ENCODE measurements at regions not wholly inside any gene's neighbourhood (a gene's known extent, or its start where the extent isn't known, plus 50 kb on each side); places are given as distances from the start of the nearest gene placed in this dataset.

DNA sequence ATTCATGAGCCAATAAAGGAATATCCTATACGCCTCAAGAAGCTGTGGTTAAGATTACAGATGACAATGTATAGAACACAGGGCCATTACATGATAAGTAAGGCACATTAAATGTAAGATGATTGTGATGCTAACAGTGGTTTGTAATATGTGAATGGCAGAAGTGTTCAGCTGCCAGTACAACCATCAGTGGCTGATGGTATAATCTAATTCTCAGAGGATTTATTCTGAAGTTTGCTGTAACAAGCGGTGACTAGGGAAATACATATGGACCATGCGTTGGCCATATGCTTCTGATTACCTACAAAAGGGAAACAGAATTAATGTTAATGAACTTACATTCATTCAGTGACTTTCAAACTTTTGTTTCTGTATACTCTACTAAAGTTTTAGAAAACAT lies 750.8 kb upstream of the KLHL29 start:
- H3K4me1 ChIP-seq (ENCODE audit: control insufficient read depth in 1 of 2, insufficient read depth in 2 of 2, low read length in 2 of 2) = no peaks in the 10 kb centered on the region
- H3K36me3 ChIP-seq (ENCODE audit: control insufficient read depth in 1 of 2, insufficient read depth in 2 of 2, low read length in 2 of 2) = no peaks in the 10 kb centered on the region
- peaks cover 0 to 3% of the 10 kb centered on the region in 2 experiments; a peak in 2 of 4 replicates for H3K9me3 ChIP-seq (ENCODE audit: control insufficient read depth in 1 of 2, insufficient read depth in 1 of 2, low read depth in 1 of 2, low read length in 2 of 2)
- H2AFZ ChIP-seq (ENCODE audit: low read depth, low read length, poor library complexity, severe bottlenecking) = no peak overlapping the region
- ChIA-PET POLR2A (no interaction called here), CTCF (no interaction called here), RAD21 (ENCODE audit: low non-redundant PET in 1 of 2, low total read pairs in 2 of 2, uncharacterized antibody in 2 of 2, unreplicated experiment in 2 of 2) (no interaction called here)
- H3K4me2 ChIP-seq (ENCODE audit: low read length) = no peak overlapping the region
- no peak for DNase-seq (ENCODE audit: low read depth, low spot score)
- no TSS peak for BruUV-seq (replicated peaks)
- no peaks in the 10 kb centered on the region for H3K79me2 ChIP-seq (ENCODE audit: insufficient read depth, low read length)
- no peaks in the 10 kb centered on the region for H4K20me1 ChIP-seq (ENCODE audit: insufficient read depth)
- no peak overlapping the region for H3K9ac ChIP-seq (ENCODE audit: low read length)
- no peak overlapping the region for H3K27ac ChIP-seq (ENCODE audit: low read depth, low read length)
- ATAC-seq = no peak
- intact Hi-C loops (cut with micrococcal nuclease) = no loop called here
- H3K27me3 ChIP-seq (ENCODE audit: insufficient read depth, low read length) = no peaks in the 10 kb centered on the region
- no peak overlapping the region for H3K4me3 ChIP-seq (replicated peaks in 1 of 2; ENCODE audit: low read depth in 1 of 2, low read length in 2 of 2)
- no peaks in the 10 kb centered on the region for H3K9me2 ChIP-seq (ENCODE audit: insufficient read depth)
- TF ChIP-seq EZH2 (IDR thresholded peaks at IDR 0.05) (no peak), TCF7L2 (IDR thresholded peaks at IDR 0.05; ENCODE audit: borderline replicate concordance, extremely low read depth, insufficient read depth, insufficient read length) (no peak), CBX3 (IDR thresholded peaks at IDR 0.05; ENCODE audit: low read depth) (no peak), ZNF274 (IDR thresholded peaks at IDR 0.05; ENCODE audit: low read depth, low read length) (no peak), RAD21 (IDR thresholded peaks at IDR 0.05; ENCODE audit: low read depth) (no peak), ZFX (IDR thresholded peaks at IDR 0.05) (no peak), SP1 (IDR thresholded peaks at IDR 0.05; ENCODE audit: low read depth) (no peak), FOSL1 (IDR thresholded peaks at IDR 0.05; ENCODE audit: low read depth) (no peak), POLR2A (IDR thresholded peaks at IDR 0.05; ENCODE audit: borderline replicate concordance, extremely low read depth, insufficient read depth, insufficient read length) (no peak), CEBPB (IDR thresholded peaks at IDR 0.05; ENCODE audit: low read depth) (no peak), JUND (IDR thresholded peaks at IDR 0.05) (no peak), SIN3A (IDR thresholded peaks at IDR 0.05; ENCODE audit: low read depth) (no peak), ELF1 (IDR thresholded peaks at IDR 0.05; ENCODE audit: borderline replicate concordance, low read depth) (no peak), EZH2phosphoT487 (IDR thresholded peaks at IDR 0.05; ENCODE audit: borderline replicate concordance) (no peak), SRF (IDR thresholded peaks at IDR 0.05; ENCODE audit: low read depth) (no peak), POLR2AphosphoS5 (IDR thresholded peaks at IDR 0.05; ENCODE audit: low read depth, low read length) (no peak)
- TF ChIP-seq, protein P1, sequence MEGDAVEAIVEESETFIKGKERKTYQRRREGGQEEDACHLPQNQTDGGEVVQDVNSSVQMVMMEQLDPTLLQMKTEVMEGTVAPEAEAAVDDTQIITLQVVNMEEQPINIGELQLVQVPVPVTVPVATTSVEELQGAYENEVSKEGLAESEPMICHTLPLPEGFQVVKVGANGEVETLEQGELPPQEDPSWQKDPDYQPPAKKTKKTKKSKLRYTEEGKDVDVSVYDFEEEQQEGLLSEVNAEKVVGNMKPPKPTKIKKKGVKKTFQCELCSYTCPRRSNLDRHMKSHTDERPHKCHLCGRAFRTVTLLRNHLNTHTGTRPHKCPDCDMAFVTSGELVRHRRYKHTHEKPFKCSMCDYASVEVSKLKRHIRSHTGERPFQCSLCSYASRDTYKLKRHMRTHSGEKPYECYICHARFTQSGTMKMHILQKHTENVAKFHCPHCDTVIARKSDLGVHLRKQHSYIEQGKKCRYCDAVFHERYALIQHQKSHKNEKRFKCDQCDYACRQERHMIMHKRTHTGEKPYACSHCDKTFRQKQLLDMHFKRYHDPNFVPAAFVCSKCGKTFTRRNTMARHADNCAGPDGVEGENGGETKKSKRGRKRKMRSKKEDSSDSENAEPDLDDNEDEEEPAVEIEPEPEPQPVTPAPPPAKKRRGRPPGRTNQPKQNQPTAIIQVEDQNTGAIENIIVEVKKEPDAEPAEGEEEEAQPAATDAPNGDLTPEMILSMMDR (IDR thresholded peaks at IDR 0.05 in 2 of 3, conservative IDR thresholded peaks at IDR 0.05 in 1 of 3; ENCODE audit: borderline replicate concordance in 1 of 3, insufficient read depth in 1 of 3, low read depth in 2 of 3, low read length in 2 of 3) = no peak
- TF ChIP-seq, protein P2, sequence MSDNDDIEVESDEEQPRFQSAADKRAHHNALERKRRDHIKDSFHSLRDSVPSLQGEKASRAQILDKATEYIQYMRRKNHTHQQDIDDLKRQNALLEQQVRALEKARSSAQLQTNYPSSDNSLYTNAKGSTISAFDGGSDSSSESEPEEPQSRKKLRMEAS (IDR thresholded peaks at IDR 0.05) = no peak
- TF ChIP-seq, protein P3, sequence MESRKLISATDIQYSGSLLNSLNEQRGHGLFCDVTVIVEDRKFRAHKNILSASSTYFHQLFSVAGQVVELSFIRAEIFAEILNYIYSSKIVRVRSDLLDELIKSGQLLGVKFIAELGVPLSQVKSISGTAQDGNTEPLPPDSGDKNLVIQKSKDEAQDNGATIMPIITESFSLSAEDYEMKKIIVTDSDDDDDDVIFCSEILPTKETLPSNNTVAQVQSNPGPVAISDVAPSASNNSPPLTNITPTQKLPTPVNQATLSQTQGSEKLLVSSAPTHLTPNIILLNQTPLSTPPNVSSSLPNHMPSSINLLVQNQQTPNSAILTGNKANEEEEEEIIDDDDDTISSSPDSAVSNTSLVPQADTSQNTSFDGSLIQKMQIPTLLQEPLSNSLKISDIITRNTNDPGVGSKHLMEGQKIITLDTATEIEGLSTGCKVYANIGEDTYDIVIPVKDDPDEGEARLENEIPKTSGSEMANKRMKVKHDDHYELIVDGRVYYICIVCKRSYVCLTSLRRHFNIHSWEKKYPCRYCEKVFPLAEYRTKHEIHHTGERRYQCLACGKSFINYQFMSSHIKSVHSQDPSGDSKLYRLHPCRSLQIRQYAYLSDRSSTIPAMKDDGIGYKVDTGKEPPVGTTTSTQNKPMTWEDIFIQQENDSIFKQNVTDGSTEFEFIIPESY (IDR thresholded peaks at IDR 0.05; ENCODE audit: extremely low read depth, insufficient replicate concordance, low read length) = no peak
- TF ChIP-seq, protein P4, sequence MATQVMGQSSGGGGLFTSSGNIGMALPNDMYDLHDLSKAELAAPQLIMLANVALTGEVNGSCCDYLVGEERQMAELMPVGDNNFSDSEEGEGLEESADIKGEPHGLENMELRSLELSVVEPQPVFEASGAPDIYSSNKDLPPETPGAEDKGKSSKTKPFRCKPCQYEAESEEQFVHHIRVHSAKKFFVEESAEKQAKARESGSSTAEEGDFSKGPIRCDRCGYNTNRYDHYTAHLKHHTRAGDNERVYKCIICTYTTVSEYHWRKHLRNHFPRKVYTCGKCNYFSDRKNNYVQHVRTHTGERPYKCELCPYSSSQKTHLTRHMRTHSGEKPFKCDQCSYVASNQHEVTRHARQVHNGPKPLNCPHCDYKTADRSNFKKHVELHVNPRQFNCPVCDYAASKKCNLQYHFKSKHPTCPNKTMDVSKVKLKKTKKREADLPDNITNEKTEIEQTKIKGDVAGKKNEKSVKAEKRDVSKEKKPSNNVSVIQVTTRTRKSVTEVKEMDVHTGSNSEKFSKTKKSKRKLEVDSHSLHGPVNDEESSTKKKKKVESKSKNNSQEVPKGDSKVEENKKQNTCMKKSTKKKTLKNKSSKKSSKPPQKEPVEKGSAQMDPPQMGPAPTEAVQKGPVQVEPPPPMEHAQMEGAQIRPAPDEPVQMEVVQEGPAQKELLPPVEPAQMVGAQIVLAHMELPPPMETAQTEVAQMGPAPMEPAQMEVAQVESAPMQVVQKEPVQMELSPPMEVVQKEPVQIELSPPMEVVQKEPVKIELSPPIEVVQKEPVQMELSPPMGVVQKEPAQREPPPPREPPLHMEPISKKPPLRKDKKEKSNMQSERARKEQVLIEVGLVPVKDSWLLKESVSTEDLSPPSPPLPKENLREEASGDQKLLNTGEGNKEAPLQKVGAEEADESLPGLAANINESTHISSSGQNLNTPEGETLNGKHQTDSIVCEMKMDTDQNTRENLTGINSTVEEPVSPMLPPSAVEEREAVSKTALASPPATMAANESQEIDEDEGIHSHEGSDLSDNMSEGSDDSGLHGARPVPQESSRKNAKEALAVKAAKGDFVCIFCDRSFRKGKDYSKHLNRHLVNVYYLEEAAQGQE (IDR thresholded peaks at IDR 0.05; ENCODE audit: low read depth) = no peak
